ENCODE measurements at regions not wholly inside any gene's neighbourhood (a gene's known extent, or its start where the extent isn't known, plus 50 kb on each side); places are given as distances from the start of the nearest gene placed in this dataset.
"Not testable (repeated sequence)": the region's sequence is repeated elsewhere in the genome, so short reads cannot be mapped to it uniquely, and the experiment has no call there.

DNA sequence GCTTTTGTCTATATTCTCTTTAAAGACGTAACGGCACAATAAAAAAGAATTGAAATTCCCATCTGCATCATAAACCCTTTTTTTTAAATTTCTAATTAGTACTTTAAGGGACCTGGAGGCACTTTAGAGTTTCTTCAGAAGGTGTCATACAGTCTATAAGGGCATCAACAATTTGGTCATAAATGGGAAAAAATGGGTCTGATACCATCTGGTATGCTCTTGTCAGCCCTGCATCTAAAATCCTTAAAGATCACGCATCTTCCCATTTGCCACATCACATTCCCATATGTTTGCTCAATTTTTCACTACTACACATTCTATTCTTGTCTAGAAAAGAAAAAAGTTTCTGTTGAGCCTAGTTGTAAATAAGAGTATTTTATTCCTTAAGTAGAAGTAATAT is 53.8 kb downstream of the COX7C start:
- no peak for DNase-seq (ENCODE audit: low read depth)

DNA sequence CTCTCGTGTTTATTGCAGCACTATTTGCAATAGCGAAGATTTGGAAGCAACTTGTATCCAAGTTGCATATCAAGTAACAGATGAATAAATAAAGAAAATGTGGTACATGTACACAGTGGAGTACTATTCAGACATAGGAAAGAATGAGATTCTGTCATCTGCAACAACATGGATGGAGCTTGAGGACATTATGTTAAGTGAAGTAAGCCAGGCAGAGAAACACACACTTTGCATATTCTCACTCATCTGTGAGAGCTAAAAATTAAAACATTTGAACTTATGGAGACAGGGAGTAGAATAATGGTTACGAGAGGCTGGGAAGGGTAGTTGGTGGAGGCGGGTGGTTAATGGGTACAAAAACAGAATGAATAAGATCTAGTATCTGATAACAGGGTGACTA is 56.3 kb downstream of the COX7C start:
- DNase-seq (ENCODE audit: low read depth): no peak

GRCh38 chr5:86675311-86675710 is 57.6 kb downstream of the COX7C start:
- no peak for DNase-seq (ENCODE audit: low read depth)

DNA sequence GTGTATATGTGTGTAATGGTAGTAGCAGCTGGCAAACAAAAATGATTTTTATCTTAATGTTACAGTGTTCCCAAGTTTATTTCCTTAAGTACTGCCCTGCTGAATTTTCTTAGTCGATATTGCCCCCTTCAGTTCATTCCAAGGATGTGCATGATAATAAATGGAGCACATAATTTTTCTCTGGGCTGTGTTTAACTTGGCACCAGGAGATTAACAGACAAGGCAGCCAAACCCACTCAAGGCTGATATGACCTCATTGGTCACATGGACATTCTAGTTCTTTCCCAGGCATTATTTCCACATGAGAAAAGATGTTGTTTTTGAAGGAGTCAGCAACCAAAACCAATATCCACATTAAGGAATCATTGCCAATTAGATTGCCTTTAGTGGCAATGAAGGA is 61.8 kb downstream of the COX7C start:
- no peak for DNase-seq (ENCODE audit: low read depth)

DNA sequence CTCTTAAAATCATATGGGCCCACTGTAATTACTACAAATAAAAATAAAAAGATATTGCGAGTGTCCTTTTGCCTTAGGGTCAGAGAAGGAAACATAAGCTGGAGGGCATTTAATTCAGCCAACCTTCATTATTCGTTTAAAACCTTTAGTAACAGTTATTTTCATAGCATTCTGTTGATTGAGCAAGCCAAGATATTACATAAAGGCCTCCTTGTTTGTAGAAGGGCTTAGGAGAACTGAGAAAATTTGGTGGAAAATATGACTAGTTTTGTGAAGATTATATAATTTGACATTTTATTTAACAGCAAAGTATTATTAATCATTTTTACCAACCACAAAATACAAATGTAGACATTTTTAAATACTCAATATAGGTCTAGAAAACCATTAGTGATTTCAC is 62.2 kb downstream of the COX7C start:
- DNase-seq (ENCODE audit: low read depth): no peak

GRCh38 chr5:86684222-86684621 is 66.5 kb downstream of the COX7C start:
- DNase-seq (ENCODE audit: low read depth): no peak

GRCh38 chr5:86686046-86686445 is 68.3 kb downstream of the COX7C start:
- no peak for DNase-seq (ENCODE audit: low read depth)

DNA sequence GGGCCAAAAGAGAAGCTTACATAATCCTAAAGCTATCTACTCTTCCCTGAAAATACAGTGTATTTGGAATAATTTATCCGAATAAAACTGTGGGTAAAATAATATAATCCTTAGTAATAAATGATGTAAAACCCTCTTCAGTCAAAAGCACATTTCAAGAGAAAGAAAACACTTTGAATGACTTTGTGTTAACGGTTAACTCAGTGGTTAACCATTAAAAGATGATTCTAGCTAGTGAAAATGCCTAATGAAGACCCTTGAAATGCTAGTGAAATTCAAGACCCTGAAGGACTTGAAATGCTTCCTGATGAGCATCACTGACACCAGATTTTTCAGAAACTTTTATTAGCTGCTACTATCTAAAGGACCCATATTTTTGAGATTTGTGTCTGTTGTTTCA is 70.7 kb downstream of the COX7C start:
- no peak for DNase-seq (ENCODE audit: low read depth)

GRCh38 chr5:86689103-86689729 is 71.5 kb downstream of the COX7C start:
- no peak for DNase-seq (ENCODE audit: low read depth)

DNA sequence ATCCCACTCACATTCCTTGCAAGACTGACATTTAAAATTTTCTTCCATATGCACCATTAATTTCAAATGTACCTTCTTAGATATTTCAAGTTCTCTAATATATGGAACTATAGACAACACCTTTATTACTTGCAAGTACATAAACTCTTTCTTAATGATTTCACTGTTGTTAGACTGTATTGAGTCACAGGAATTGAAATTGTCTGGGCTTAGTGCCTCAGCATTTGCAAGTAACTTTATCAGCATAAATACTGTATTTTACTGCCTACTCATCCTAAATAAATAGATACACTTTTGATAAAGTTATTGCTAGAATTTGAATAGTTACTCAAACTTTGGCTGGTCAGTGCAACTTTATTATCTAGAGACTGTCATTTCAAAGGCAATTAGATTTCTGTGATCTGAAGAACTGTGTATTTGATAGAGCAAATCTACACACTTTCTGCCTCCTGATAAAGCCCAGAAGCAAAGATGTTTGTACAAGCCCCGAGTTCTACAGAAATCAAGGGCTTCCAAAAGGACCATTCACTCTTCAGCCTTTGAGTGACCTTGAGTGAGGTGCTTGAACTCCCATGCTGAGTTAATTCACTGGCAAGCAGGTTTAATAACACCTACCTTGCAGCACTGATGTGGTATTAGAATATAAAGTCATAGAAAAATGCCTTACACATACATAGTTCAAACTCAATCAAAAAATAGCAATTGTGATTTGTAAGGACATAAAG is 91.6 kb downstream of the COX7C start:
- DNase-seq (ENCODE audit: low read depth): no peak

GRCh38 chr5:86716121-86716520 is 98.4 kb downstream of the COX7C start:
- no peak for DNase-seq (ENCODE audit: low read depth)

DNA sequence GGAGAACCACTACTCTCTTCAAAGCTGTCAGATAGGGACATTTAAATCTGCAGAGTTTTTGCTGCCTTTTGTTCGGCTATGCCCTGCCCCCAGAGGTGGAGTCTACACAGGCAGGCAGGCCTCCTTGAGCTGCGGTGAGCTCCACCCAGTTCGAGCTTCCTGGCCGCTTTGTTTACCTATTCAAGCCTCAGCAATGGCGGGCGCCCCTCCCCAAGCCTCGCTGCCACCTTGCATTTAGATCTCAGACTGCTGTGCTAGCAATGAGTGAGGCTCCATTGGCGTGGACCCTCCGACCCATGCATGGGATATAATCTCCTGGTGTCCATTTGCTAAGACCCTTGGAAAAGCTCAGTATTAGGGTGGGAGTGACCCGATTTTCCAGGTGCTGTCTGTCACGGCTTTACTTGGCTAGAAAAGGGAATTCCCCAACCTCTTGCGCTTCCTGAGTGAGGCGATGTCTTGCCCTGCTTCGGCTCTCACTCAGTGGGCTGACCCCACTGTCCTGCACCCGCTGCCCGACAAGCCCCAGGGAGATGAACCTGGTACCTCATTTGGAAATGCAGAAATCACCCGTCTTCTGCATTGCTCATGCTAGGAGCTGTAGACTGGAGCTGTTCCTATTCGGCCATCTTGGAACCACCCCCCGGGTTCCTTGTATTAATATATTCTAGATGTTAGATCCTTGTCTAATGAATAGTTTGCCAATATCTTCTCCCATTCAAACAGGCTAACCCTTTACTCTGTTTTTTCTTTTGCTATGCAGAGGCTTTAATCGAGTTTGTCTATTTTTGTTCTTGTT is 113.8 kb downstream of the COX7C start:
- DNase-seq (ENCODE audit: low read depth): not testable (repeated sequence)

GRCh38 chr5:86735370-86735769 is 117.6 kb downstream of the COX7C start:
- no peak for DNase-seq (ENCODE audit: low read depth)

DNA sequence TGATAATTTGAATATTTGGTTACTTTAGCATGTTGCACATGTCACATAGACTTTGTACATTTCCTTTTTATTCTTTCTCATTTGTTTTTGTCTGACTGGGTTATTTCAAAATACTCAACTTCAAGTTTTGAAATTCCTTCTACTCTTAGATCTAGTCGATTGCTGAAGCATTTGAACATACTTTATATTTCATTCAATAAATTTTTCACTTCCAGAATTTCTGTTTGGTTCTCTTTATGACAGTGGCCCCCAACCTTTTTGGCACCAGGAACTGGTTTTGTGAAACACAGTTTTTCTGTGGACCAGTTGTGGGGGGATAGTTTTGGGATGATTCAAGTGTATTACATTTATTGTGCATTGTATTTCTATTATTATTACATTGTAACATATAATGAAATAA is 119.8 kb downstream of the COX7C start:
- DNase-seq (ENCODE audit: low read depth): no peak

- no peak for DNase-seq (ENCODE audit: low read depth)
Measured at GRCh38 chr5:86748538-86749105, 130.9 kb downstream of the COX7C start.

DNA sequence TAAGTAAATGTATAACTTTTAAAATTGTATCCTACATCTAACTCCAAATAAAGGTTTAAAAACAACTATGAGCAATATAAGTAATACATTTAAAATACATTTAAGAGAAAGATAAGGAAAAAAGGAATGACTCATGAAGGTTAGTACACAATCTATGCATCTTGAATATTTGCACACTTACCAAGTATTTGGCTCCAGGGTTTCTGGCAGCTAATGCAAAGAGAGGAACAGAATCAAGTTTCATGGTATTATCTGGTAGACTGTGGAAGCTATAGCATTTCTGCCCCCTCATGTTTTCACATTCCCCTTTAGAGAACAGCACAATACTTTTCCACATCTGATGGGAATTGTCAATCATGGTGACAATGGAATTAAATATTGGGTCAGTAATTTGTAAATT is 132.1 kb downstream of the COX7C start:
- DNase-seq (ENCODE audit: low read depth): no peak

GRCh38 chr5:86756839-86757238 is 139.1 kb downstream of the COX7C start:
- no peak for DNase-seq (ENCODE audit: low read depth)

DNA sequence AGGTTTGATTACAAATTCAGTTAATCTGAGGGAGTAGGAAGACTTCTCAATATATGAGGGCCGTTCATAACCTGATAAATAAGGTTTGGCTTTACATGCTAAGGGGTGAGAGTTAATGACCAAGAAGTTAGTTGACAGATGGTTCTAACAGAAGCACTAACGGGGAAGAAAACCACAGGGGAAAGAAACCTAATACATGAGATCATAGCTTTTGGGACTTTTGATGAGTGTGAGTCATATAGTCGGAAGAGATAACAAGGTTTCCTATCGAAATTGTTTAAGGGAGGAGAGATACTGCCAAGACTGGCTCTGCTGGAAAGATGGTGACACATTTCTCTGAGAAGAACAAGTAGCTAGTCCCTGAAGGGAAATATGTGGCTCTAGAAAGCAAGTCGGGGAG is 140.1 kb downstream of the COX7C start:
- no peak for DNase-seq (ENCODE audit: low read depth)

- no peak for DNase-seq (ENCODE audit: low read depth)
Measured at GRCh38 chr5:86760661-86761060, 142.9 kb downstream of the COX7C start.

- DNase-seq (ENCODE audit: low read depth): no peak
Measured at GRCh38 chr5:86763929-86764328, 146.2 kb downstream of the COX7C start.

DNA sequence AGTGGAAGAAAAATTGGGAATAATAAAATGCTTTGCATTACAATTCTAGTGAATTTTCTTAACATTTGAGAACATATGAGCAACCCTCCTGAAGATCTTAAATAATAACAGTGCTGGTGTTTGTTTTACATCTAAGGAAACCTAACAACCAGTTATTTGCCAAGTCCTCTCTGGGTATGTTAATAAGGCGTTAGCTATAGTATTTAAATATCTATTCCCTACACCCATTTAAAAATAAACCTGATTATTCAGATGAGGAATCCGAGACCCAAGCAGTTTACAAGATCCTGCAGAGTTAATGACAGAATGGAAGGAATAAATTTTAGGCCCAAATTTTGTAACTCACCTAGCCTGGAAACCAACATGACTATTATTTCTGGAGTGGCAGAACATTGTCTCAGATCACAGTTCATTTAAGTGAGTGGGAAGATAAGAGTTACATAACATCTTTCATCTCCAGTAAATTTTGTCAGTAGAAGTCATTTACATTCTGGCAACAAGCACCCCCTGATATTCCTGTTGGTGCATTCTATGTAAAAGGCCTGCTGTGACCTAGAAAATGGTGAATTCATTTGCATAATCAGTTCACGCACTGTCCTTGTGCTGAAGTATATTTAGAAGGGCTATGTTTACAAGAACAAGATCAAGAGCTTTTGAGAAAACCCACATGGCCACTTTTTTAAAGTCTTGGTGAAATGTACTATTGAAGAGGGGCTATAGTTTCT is 148.2 kb downstream of the COX7C start:
- no peak for DNase-seq (ENCODE audit: low read depth)

DNA sequence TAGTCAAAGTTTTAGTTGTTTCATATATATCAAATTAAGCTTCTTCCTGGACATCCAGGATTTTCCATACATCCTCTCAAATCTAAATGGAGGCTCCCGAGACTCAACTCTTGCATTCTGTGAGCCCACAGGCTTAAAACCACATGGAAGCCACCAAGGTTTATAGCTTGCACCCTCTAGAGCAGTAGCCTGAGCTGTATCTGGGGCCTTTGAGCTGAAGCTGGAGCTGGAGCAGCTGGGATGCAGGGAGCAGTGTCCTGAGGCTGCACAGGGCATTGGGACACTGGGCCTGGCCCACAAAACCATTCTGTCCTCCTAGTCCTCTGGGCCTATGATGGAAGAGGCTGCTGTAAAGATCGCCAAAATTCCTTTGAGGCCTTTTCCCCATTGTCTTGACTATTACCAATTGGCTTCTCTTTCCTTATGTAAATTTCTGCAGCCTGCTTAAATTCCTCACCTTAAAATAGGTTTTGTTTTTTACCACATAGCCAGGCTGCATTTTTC is 151.0 kb downstream of the COX7C start:
- DNase-seq (ENCODE audit: low read depth): no peak
